SK-N-SH treated with all-trans-retinoic acid at 6 μM for 48 hours (cell line): ENCODE measurements at regions not wholly inside any gene's neighbourhood (a gene's known extent, or its start where the extent isn't known, plus 50 kb on each side); places are given as distances from the start of the nearest gene placed in this dataset.

Source experiments
- GLIS3 ChIP-seq: fragments of 250-450 bp; sonication (Bioruptor Pico); IDR thresholded peaks from 2 replicates; pipeline ENCODE4 v1.5.0; 2020; ENCODE audit warnings: mild to moderate bottlenecking, moderate library complexity
- ISL1 ChIP-seq: fragments of 250-450 bp; sonication (Bioruptor Pico); IDR thresholded peaks from 2 replicates; pipeline ENCODE4 v2.1.2; 2022; ENCODE audit warnings: mild to moderate bottlenecking, moderate library complexity
- OSR1 ChIP-seq: fragments of 250-450 bp; sonication (Bioruptor Pico); IDR thresholded peaks from 2 replicates; pipeline ENCODE4 v1.8.0; 2022; ENCODE audit warnings: moderate library complexity, mild to moderate bottlenecking, inconsistent platforms
- RARB ChIP-seq: fragments of 250-450 bp; sonication (Bioruptor Pico); IDR thresholded peaks from 2 replicates; pipeline ENCODE4 v1.8.0; 2021; ENCODE audit warnings: mild to moderate bottlenecking, moderate library complexity
- TCF4 ChIP-seq: fragments of 250-450 bp; sonication (Bioruptor Pico); IDR thresholded peaks from 2 replicates; pipeline ENCODE4 v1.8.0; 2021; ENCODE audit warnings: mild to moderate bottlenecking, moderate library complexity, borderline replicate concordance
- TOX ChIP-seq: fragments of 250-450 bp; sonication (Bioruptor Pico); IDR thresholded peaks from 2 replicates; pipeline ENCODE4 v1.8.0; 2021; ENCODE audit warnings: mild to moderate bottlenecking, moderate library complexity, borderline replicate concordance
- ZC3H10 ChIP-seq: fragments of 250-450 bp; sonication (Bioruptor Pico); IDR thresholded peaks from 2 replicates; pipeline ENCODE4 v1.5.1; 2021; ENCODE audit warnings: mild to moderate bottlenecking, moderate library complexity
- ZFP3 ChIP-seq: fragments of 250-450 bp; sonication (Bioruptor Pico); IDR thresholded peaks from 2 replicates; pipeline ENCODE4 v1.5.0; 2020; ENCODE audit warnings: mild to moderate bottlenecking, moderate library complexity
- ZFP30 ChIP-seq: fragments of 450-650 bp; formaldehyde crosslinking; IDR thresholded peaks from 2 replicates; pipeline ENCODE4 v1.5.0; 2022; ENCODE audit warnings: mild to moderate bottlenecking, moderate library complexity
- ZNF70 ChIP-seq: fragments of 450-650 bp; formaldehyde crosslinking; IDR thresholded peaks from 2 replicates; pipeline ENCODE4 v1.5.0; 2020; ENCODE audit warnings: mild to moderate bottlenecking, moderate library complexity
- ZNF8 ChIP-seq: fragments of 450-650 bp; formaldehyde crosslinking; IDR thresholded peaks from 2 replicates; pipeline ENCODE4 v1.5.0; 2020; ENCODE audit warnings: mild to moderate bottlenecking, moderate library complexity
- TF ChIP-seq, protein P1 (sequence below): fragments of 250-450 bp; sonication (Bioruptor Pico); IDR thresholded peaks from 2 replicates; pipeline ENCODE4 v1.5.1; 2020; ENCODE audit warnings: low read depth, mild to moderate bottlenecking, moderate library complexity
- TF ChIP-seq, protein P2 (sequence below): fragments of 250-450 bp; sonication (Bioruptor Pico); IDR thresholded peaks from 2 replicates; pipeline ENCODE4 v1.8.0; 2020; ENCODE audit warnings: mild to moderate bottlenecking, moderate library complexity, borderline replicate concordance

DNA sequence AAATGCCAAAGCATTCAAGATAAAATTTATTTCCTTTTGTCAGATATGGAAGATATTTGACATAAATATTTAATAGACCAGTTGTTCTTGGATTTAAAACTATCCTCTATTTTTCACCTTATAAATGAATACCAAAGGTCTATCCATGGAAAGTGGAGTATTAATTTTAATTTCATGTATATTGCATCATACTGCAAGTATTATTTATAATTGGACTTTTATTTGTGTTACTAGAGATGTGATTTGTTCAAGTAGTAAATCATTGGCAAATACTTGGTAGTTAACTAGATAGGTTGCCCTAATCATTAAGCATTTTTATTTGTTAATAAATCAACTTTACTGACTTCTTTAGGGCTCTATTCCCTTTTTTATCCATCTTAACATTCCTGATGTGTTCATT is 98.1 kb downstream of the CDC14C start:
- TF ChIP-seq RARB (CRISPR knock-in tag) (no peak), GLIS3 (CRISPR knock-in tag) (no peak), ISL1 (CRISPR knock-in tag) (no peak), ZNF8 (no peak), TOX (CRISPR knock-in tag) (no peak), ZFP3 (no peak), TCF4 (CRISPR knock-in tag) (no peak), ZFP30 (CRISPR knock-in tag) (no peak), ZC3H10 (CRISPR knock-in tag) (no peak), OSR1 (CRISPR knock-in tag) (no peak), ZNF70 (CRISPR knock-in tag) (no peak)
- TF ChIP-seq, protein P1, sequence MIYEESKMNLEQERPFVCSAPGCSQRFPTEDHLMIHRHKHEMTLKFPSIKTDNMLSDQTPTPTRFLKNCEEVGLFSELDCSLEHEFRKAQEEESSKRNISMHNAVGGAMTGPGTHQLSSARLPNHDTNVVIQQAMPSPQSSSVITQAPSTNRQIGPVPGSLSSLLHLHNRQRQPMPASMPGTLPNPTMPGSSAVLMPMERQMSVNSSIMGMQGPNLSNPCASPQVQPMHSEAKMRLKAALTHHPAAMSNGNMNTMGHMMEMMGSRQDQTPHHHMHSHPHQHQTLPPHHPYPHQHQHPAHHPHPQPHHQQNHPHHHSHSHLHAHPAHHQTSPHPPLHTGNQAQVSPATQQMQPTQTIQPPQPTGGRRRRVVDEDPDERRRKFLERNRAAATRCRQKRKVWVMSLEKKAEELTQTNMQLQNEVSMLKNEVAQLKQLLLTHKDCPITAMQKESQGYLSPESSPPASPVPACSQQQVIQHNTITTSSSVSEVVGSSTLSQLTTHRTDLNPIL (CRISPR knock-in tag), result no peak
- TF ChIP-seq, protein P2, sequence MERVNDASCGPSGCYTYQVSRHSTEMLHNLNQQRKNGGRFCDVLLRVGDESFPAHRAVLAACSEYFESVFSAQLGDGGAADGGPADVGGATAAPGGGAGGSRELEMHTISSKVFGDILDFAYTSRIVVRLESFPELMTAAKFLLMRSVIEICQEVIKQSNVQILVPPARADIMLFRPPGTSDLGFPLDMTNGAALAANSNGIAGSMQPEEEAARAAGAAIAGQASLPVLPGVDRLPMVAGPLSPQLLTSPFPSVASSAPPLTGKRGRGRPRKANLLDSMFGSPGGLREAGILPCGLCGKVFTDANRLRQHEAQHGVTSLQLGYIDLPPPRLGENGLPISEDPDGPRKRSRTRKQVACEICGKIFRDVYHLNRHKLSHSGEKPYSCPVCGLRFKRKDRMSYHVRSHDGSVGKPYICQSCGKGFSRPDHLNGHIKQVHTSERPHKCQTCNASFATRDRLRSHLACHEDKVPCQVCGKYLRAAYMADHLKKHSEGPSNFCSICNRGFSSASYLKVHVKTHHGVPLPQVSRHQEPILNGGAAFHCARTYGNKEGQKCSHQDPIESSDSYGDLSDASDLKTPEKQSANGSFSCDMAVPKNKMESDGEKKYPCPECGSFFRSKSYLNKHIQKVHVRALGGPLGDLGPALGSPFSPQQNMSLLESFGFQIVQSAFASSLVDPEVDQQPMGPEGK, result no peak
